ENCODE measurements at regions not wholly inside any gene's neighbourhood (a gene's known extent, or its start where the extent isn't known, plus 50 kb on each side); places are given as distances from the start of the nearest gene placed in this dataset.

GRCh38 chr3:106719583-106719982, 657.7 kb upstream of the CCDC54 start:
- POLR2A ChIA-PET = no interaction called here
- CTCF ChIA-PET = no interaction called here
- TF ChIP-seq CTCF (IDR thresholded peaks at IDR 0.05; ENCODE audit: insufficient read depth, low read length, missing control alignments) = no peak
- DNase-seq (ENCODE audit: low read depth, low spot score) = no peak
- no peak overlapping the region for H3K4me3 ChIP-seq (ENCODE audit: low read depth, low read length)

GRCh38 chr3:106720510-106720909, 656.7 kb upstream of the CCDC54 start:
- no peak for TF ChIP-seq CTCF (IDR thresholded peaks at IDR 0.05; ENCODE audit: insufficient read depth, low read length, missing control alignments)
- DNase-seq (ENCODE audit: low read depth, low spot score) = no peak
- CTCF ChIA-PET = interaction anchor here (0.6 to 2.4 kb wide), 2 partner anchors 9 to 344 kb away, joined by 3 to 8 read pairs; no protein-coding TSS in a partner anchor
- POLR2A ChIA-PET = no interaction called here
- H3K4me3 ChIP-seq (ENCODE audit: low read depth, low read length) = no peak overlapping the region

- TF ChIP-seq CTCF (IDR thresholded peaks at IDR 0.05; ENCODE audit: insufficient read depth, low read length, missing control alignments) = no peak
- ChIA-PET CTCF (interaction anchor here (1.0 to 1.3 kb wide), 2 partner anchors 340 to 392 kb away, joined by 3 to 7 read pairs; no protein-coding TSS in a partner anchor), POLR2A (no interaction called here)
- no peak for DNase-seq (ENCODE audit: low read depth, low spot score)
- H3K4me3 ChIP-seq (ENCODE audit: low read depth, low read length) = no peak overlapping the region
Measured at GRCh38 chr3:106725566-106725965, 651.7 kb upstream of the CCDC54 start.

- CTCF ChIA-PET = interaction anchor here (1.7 kb wide), 1 partner anchor 389 kb away, joined by 6 read pairs; no protein-coding TSS in a partner anchor
- no peak for TF ChIP-seq CTCF (IDR thresholded peaks at IDR 0.05; ENCODE audit: insufficient read depth, low read length, missing control alignments)
- POLR2A ChIA-PET = interaction anchor here (0.9 to 1.0 kb wide), 4 partner anchors 11 to 133 kb away, joined by 3 to 6 read pairs (median 4); no protein-coding TSS in a partner anchor
- no peak overlapping the region; the same call in 1 of the 2 replicates for H3K4me3 ChIP-seq (ENCODE audit: low read depth, low read length)
- DNase-seq (ENCODE audit: low read depth, low spot score) = peak; percentile 96
Measured at GRCh38 chr3:106728315-106729098, 648.7 kb upstream of the CCDC54 start.

- no peak for TF ChIP-seq CTCF (IDR thresholded peaks at IDR 0.05; ENCODE audit: insufficient read depth, low read length, missing control alignments)
- POLR2A ChIA-PET = no interaction called here
- CTCF ChIA-PET = interaction anchor here (0.8 to 1.7 kb wide), 2 partner anchors 16 to 388 kb away, joined by 4 to 6 read pairs; no protein-coding TSS in a partner anchor
- H3K4me3 ChIP-seq (ENCODE audit: low read depth, low read length) = no peak overlapping the region
- no peak for DNase-seq (ENCODE audit: low read depth, low spot score)
Measured at GRCh38 chr3:106729481-106729880, 647.8 kb upstream of the CCDC54 start.

GRCh38 chr3:106731230-106731629, 646.0 kb upstream of the CCDC54 start:
- DNase-seq (ENCODE audit: low read depth, low spot score) = no peak
- H3K4me3 ChIP-seq (ENCODE audit: low read depth, low read length) = no peak overlapping the region
- ChIA-PET POLR2A (no interaction called here), CTCF (interaction anchor here (1.1 to 1.8 kb wide), 4 partner anchors 9 to 333 kb away, joined by 3 to 7 read pairs (median 6); no protein-coding TSS in a partner anchor)
- TF ChIP-seq CTCF (IDR thresholded peaks at IDR 0.05; ENCODE audit: insufficient read depth, low read length, missing control alignments) = no peak

Data from AG04449 (cell line).